Liver (tissue), 8 donors: ENCODE measurements at regions not wholly inside any gene's neighbourhood (a gene's known extent, or its start where the extent isn't known, plus 50 kb on each side); places are given as distances from the start of the nearest gene placed in this dataset.
"Not testable (repeated sequence)": the region's sequence is repeated elsewhere in the genome, so short reads cannot be mapped to it uniquely, and the experiment has no call there.

Experiments
- DNase-seq: peaks from one replicate; pipeline ENCODE4 v3.0.0-alpha.2; 2017; ENCODE audit warnings: low spot score
- H3K27ac ChIP-seq, 2 donors: one replicate each; pipeline ENCODE4 v1.7.0; 2013; ENCODE audit warnings: inconsistent platforms in 2 of 2, low read length in 2 of 2, control low read depth in 1 of 2, low read depth in 1 of 2, mild to moderate bottlenecking in 1 of 2
- H3K27me3 ChIP-seq, 4 donors: one replicate each; pipeline versions ENCODE4 v1.6.1 to v1.7.0; 2013; ENCODE audit warnings: low read length in 3 of 4, inconsistent platforms in 1 of 4, mild to moderate bottlenecking in 1 of 4, moderate library complexity in 1 of 4; ENCODE audit not compliant: control insufficient read depth in 4 of 4, insufficient read depth in 4 of 4
- H3K36me3 ChIP-seq, 4 donors: one replicate each; pipeline versions ENCODE4 v1.6.1 to v1.7.0; 2013; ENCODE audit warnings: low read length in 3 of 4, mild to moderate bottlenecking in 3 of 4, low read depth in 1 of 4, moderate library complexity in 1 of 4; ENCODE audit not compliant: control insufficient read depth in 4 of 4, insufficient read depth in 3 of 4
- H3K4me1 ChIP-seq, 4 donors: one replicate each; pipeline versions ENCODE4 v1.6.1 to v1.7.0; 2013; ENCODE audit warnings: low read length in 3 of 4, mild to moderate bottlenecking in 3 of 4, moderate library complexity in 1 of 4; ENCODE audit not compliant: control insufficient read depth in 4 of 4, insufficient read depth in 4 of 4
- H3K4me3 ChIP-seq, 3 donors: one replicate each; pipeline versions ENCODE4 v1.6.1 to v1.7.0; 2013; ENCODE audit warnings: low read length in 3 of 3, control low read depth in 1 of 3, low read depth in 1 of 3, mild to moderate bottlenecking in 1 of 3
- H3K9ac ChIP-seq, 2 donors: one replicate each; pipeline ENCODE4 v1.7.0; 2013; ENCODE audit warnings: low read length in 2 of 2, mild to moderate bottlenecking in 2 of 2, moderate library complexity in 2 of 2, control low read depth in 1 of 2, low read depth in 1 of 2
- H3K9me3 ChIP-seq, 4 donors: one replicate each; pipeline versions ENCODE4 v1.6.1 to v1.7.0; 2013; ENCODE audit warnings: low read length in 3 of 4; ENCODE audit not compliant: control insufficient read depth in 4 of 4
- EGR1 ChIP-seq, 2 donors: IDR thresholded peaks; 2 replicates each; pipeline ENCODE4 v1.6.1; 2016 to 2018; ENCODE audit warnings: antibody characterized with exemption in 2 of 2, low read depth in 2 of 2
- GABPA ChIP-seq, 2 donors: IDR thresholded peaks in 1 of 2; conservative IDR thresholded peaks in 1 of 2; 2 replicates each; pipeline ENCODE4 v1.6.1; 2016; ENCODE audit warnings: antibody characterized with exemption in 2 of 2, mild to moderate bottlenecking in 1 of 2, moderate library complexity in 1 of 2
- JUND ChIP-seq, 2 donors: IDR thresholded peaks; 2 replicates each; pipeline ENCODE4 v1.6.1; 2016; ENCODE audit warnings: antibody characterized with exemption in 2 of 2
- NR2F2 ChIP-seq: IDR thresholded peaks from 2 replicates; pipeline ENCODE4 v1.6.1; 2016; ENCODE audit warnings: antibody characterized with exemption
- RXRA ChIP-seq, 2 donors: IDR thresholded peaks; 2 replicates each; pipeline ENCODE4 v1.6.1; 2017 to 2018; ENCODE audit warnings: antibody characterized with exemption in 2 of 2, mild to moderate bottlenecking in 1 of 2
- SP1 ChIP-seq: IDR thresholded peaks from 2 replicates; pipeline ENCODE4 v1.6.1; 2018; ENCODE audit warnings: antibody characterized with exemption, mild to moderate bottlenecking
- TAF1 ChIP-seq: conservative IDR thresholded peaks from 2 replicates; pipeline ENCODE4 v1.6.1; 2016; ENCODE audit warnings: antibody characterized with exemption, mild to moderate bottlenecking
- YY1 ChIP-seq: IDR thresholded peaks from 2 replicates; pipeline ENCODE4 v1.6.1; 2016; ENCODE audit warnings: antibody characterized with exemption, mild to moderate bottlenecking
- WGBS: extraction: QIAGEN DNeasy Blood & Tissue Kit; methylation state at CpG from one replicate; pipeline ENCODE4 v1.1.7; 2013; 5-methylcytosine and 5-hydroxymethylcytosine counted together
- TF ChIP-seq, protein P1 (sequence below): IDR thresholded peaks from 2 replicates; pipeline ENCODE4 v1.6.1; 2016; ENCODE audit warnings: antibody characterized with exemption
- TF ChIP-seq, protein P2 (sequence below): IDR thresholded peaks from 2 replicates; pipeline ENCODE4 v1.6.1; 2016; ENCODE audit warnings: antibody characterized with exemption
- TF ChIP-seq, protein P3 (sequence below): fragments of 150-350 bp; IDR thresholded peaks from 2 replicates; pipeline ENCODE4 v1.5.1; 2017; ENCODE audit warnings: improper control_type of control experiment, low read depth, low read length; ENCODE audit not compliant: missing input control
- TF ChIP-seq, protein P4 (sequence below): IDR thresholded peaks from 2 replicates; pipeline ENCODE4 v1.6.1; 2016; ENCODE audit warnings: antibody characterized with exemption
- TF ChIP-seq, protein P5 (sequence below): IDR thresholded peaks from 2 replicates; pipeline ENCODE4 v1.6.1; 2016; ENCODE audit warnings: antibody characterized with exemption, mild to moderate bottlenecking
- donor health status: healthy.
- donor health status: healthy.
- donor health status: healthy.
- donor health status: healthy.
- donor health status: healthy.

DNA sequence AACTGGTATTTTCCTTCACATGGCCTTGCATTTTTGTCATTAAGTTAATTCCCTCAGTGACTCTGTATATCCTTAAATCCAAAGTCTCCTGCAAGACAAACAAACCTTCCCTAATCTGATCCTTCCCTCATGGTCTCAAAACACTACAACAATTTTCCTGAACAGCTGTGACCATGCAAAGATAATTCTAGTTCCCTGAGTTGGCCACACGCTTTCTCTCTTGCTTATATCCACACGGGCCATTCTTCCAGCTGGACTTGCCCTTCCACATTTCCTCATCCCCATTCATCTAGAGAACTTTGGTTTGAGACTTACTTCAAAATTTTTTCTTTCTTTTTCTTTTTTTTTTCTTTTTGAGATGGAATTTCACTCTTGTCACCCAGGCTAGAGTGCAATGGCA is 1590.7 kb downstream of the STIM2 start (continued):
- TF ChIP-seq, protein P1, sequence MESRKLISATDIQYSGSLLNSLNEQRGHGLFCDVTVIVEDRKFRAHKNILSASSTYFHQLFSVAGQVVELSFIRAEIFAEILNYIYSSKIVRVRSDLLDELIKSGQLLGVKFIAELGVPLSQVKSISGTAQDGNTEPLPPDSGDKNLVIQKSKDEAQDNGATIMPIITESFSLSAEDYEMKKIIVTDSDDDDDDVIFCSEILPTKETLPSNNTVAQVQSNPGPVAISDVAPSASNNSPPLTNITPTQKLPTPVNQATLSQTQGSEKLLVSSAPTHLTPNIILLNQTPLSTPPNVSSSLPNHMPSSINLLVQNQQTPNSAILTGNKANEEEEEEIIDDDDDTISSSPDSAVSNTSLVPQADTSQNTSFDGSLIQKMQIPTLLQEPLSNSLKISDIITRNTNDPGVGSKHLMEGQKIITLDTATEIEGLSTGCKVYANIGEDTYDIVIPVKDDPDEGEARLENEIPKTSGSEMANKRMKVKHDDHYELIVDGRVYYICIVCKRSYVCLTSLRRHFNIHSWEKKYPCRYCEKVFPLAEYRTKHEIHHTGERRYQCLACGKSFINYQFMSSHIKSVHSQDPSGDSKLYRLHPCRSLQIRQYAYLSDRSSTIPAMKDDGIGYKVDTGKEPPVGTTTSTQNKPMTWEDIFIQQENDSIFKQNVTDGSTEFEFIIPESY, result no peak

DNA sequence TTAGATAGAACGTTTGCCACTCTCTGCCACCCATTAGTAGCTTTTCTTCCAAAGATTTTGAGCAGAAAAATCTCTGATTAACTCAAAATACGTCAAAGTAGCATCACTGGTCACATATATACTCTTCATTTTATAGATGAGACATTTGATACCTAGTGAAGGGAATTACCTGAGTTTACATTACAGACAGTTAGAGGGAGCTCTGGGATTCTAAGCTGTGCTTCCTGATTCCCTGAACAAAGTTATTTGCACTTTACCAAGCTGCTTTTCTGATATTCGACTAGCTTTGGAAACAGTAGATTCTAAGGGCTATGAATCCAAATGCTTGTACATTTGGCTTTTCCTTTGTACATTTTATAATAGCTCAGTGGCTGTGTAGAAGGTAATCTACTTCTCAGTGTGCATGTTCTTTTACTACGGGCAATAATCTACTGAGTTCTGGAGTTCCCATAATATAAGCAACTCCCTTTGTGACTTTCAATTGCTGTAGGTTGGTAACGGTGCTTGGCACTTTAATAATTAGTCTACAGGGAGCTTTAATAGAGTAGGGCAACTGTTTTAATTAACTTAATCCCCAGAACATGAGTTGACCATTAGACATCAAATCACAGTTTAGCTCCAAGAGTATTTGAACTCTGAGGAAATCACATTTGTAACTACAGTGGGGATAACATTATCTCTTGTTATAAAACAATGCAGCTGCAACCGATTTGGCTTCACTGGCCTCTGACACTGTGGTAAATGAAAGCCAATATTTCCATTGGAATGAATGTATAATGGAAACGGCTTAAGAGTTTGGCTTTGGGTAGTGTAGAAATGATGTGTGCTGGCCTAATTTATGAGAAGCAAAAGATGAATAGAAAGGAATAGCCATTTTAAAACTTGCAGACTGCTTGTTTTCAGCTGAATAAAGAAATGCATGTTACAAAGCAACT is 1602.4 kb downstream of the STIM2 start:
- no peaks in the 10 kb centered on the region for H3K4me1 ChIP-seq

DNA sequence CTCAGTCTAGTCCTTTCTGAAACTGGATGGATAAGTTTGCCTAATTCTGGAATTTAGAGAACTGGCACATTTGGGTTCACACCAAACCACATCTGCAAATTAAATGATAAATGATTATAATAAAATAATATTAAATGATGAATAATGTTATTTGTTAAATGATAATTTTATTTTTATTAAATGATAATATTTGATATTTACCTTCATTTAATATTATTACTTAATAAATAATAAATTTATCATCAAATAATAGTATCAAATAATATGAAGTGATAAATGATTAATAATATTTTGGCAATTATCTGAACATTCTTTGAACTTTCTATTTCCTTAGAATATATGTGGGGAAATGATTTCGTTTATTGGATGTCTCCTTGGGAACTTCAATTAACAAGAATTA is 1604.2 kb downstream of the STIM2 start:
- H3K9me3 ChIP-seq, result no peaks in the 10 kb centered on the region
- no peaks in the 10 kb centered on the region for H3K27me3 ChIP-seq
- WGBS, result 49% methylated on average over 1 of the region's 1 CpG
- H3K27ac ChIP-seq, result no peak overlapping the region
- no peak overlapping the region for H3K9ac ChIP-seq
- H3K4me1 ChIP-seq, result no peaks in the 10 kb centered on the region
- no peak for DNase-seq
- H3K4me3 ChIP-seq, result no peak overlapping the region
- no peaks in the 10 kb centered on the region for H3K36me3 ChIP-seq
- TF ChIP-seq, protein P2, sequence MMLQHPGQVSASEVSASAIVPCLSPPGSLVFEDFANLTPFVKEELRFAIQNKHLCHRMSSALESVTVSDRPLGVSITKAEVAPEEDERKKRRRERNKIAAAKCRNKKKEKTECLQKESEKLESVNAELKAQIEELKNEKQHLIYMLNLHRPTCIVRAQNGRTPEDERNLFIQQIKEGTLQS, result no peak
- TF ChIP-seq, protein P3, sequence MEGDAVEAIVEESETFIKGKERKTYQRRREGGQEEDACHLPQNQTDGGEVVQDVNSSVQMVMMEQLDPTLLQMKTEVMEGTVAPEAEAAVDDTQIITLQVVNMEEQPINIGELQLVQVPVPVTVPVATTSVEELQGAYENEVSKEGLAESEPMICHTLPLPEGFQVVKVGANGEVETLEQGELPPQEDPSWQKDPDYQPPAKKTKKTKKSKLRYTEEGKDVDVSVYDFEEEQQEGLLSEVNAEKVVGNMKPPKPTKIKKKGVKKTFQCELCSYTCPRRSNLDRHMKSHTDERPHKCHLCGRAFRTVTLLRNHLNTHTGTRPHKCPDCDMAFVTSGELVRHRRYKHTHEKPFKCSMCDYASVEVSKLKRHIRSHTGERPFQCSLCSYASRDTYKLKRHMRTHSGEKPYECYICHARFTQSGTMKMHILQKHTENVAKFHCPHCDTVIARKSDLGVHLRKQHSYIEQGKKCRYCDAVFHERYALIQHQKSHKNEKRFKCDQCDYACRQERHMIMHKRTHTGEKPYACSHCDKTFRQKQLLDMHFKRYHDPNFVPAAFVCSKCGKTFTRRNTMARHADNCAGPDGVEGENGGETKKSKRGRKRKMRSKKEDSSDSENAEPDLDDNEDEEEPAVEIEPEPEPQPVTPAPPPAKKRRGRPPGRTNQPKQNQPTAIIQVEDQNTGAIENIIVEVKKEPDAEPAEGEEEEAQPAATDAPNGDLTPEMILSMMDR, result no peak
- no peak for TF ChIP-seq NR2F2
- TF ChIP-seq JUND (IDR thresholded peaks at IDR 0.05), result no peak
- TF ChIP-seq, protein P4, sequence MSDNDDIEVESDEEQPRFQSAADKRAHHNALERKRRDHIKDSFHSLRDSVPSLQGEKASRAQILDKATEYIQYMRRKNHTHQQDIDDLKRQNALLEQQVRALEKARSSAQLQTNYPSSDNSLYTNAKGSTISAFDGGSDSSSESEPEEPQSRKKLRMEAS, result no peak
- TF ChIP-seq, protein P5, sequence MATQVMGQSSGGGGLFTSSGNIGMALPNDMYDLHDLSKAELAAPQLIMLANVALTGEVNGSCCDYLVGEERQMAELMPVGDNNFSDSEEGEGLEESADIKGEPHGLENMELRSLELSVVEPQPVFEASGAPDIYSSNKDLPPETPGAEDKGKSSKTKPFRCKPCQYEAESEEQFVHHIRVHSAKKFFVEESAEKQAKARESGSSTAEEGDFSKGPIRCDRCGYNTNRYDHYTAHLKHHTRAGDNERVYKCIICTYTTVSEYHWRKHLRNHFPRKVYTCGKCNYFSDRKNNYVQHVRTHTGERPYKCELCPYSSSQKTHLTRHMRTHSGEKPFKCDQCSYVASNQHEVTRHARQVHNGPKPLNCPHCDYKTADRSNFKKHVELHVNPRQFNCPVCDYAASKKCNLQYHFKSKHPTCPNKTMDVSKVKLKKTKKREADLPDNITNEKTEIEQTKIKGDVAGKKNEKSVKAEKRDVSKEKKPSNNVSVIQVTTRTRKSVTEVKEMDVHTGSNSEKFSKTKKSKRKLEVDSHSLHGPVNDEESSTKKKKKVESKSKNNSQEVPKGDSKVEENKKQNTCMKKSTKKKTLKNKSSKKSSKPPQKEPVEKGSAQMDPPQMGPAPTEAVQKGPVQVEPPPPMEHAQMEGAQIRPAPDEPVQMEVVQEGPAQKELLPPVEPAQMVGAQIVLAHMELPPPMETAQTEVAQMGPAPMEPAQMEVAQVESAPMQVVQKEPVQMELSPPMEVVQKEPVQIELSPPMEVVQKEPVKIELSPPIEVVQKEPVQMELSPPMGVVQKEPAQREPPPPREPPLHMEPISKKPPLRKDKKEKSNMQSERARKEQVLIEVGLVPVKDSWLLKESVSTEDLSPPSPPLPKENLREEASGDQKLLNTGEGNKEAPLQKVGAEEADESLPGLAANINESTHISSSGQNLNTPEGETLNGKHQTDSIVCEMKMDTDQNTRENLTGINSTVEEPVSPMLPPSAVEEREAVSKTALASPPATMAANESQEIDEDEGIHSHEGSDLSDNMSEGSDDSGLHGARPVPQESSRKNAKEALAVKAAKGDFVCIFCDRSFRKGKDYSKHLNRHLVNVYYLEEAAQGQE, result no peak
- TF ChIP-seq EGR1 (IDR thresholded peaks at IDR 0.05; ENCODE audit: low read depth in 2 of 2), result no peak
- TF ChIP-seq YY1, result no peak

More for the DNA sequence above, 1602.4 kb downstream of the STIM2 start:
- no peak overlapping the region for H3K9ac ChIP-seq
- H3K9me3 ChIP-seq, result no peaks in the 10 kb centered on the region
- no peaks in the 10 kb centered on the region for H3K36me3 ChIP-seq
- no peaks in the 10 kb centered on the region for H3K27me3 ChIP-seq
- 45% methylated on average over 7 of the region's 7 CpGs for WGBS
- TF ChIP-seq YY1 (no peak), SP1 (no peak), TAF1 (no peak), RXRA (IDR thresholded peaks at IDR 0.05) (no peak), GABPA (IDR thresholded peaks at IDR 0.05 in 1 of 2, conservative IDR thresholded peaks at IDR 0.05 in 1 of 2) (no peak)
- H3K4me3 ChIP-seq, result no peak overlapping the region
- no peak for DNase-seq
- no peak overlapping the region for H3K27ac ChIP-seq

DNA sequence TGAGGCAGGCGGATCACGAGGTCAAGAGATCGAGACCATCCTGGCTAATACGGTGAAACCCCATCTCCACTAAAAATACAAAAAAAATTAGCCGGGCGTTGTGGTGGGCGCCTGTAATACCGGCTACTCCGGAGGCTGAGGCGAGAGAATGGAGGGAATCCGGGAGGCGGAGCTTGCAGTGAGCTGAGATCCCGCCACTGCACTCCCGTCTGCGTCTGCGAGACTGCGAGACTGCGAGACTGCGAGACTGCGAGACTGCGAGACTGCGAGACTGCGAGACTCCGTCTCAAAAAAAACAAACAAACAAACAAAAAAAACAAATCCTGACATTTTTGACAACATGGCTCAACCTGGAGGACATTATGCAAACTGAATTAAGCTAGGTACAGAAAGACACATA is 1606.2 kb downstream of the STIM2 start:
- not testable (repeated sequence) for H3K27me3 ChIP-seq, H3K9ac ChIP-seq, H3K9me3 ChIP-seq, DNase-seq, H3K4me3 ChIP-seq, H3K36me3 ChIP-seq, H3K27ac ChIP-seq, H3K4me1 ChIP-seq
- WGBS, result 92% methylated on average over 24 of the region's 24 CpGs
